Panc1 (cell line): ENCODE measurements at regions not wholly inside any gene's neighbourhood (a gene's known extent, or its start where the extent isn't known, plus 50 kb on each side); places are given as distances from the start of the nearest gene placed in this dataset.

Experiments
- ATAC-seq: fragments of 200-7000 bp; cut with Tn5 transposase; 2 replicates; pipeline ENCODE4 v1.9.1; 2020; ENCODE audit warnings: mild to moderate bottlenecking, moderate library complexity
- BruUV-seq: library from RNA; stranded (reverse); fragments of 400-500 nt; replicated peaks from 2 replicates; lab custom pipeline; 2021; lab: Mats Ljungman, UMichigan
- CTCF ChIA-PET: fragments of 300-600 bp; sonication (Branson Sonifier 250); formaldehyde crosslinking; loops from one replicate; lab custom pipeline; 2022; ENCODE audit warnings: antibody characterized with exemption; lab: Charles Lee
- POLR2A ChIA-PET: fragments of 300-600 bp; sonication (Branson Sonifier 250); formaldehyde crosslinking; loops from one replicate; lab custom pipeline; 2022; ENCODE audit warnings: antibody characterized with exemption; lab: Charles Lee
- DNase-seq: peaks from one replicate; pipeline ENCODE4 v3.0.0-alpha.2; 2010; ENCODE audit warnings: low read depth, low spot score
- H3K27ac ChIP-seq: 2 replicates; pipeline ENCODE4 v1.5.1; 2011; ENCODE audit warnings: mild to moderate bottlenecking, low read length, inconsistent platforms
- H3K27me3 ChIP-seq: fragments of 200-500 bp; sonication (Bioruptor generic); 2 replicates; pipeline ENCODE4 v1.6.0; 2014; ENCODE audit warnings: low read length, inconsistent platforms; ENCODE audit not compliant: control insufficient read depth, insufficient read depth
- H3K36me3 ChIP-seq: fragments of 200-500 bp; sonication (Bioruptor generic); 2 replicates; pipeline ENCODE4 v1.5.1; 2014; ENCODE audit warnings: inconsistent platforms, mild to moderate bottlenecking, low read length, moderate library complexity; ENCODE audit not compliant: control insufficient read depth, insufficient read depth
- H3K4me1 ChIP-seq: 2 replicates; pipeline ENCODE4 v1.5.1; 2011; ENCODE audit warnings: inconsistent platforms, mild to moderate bottlenecking, low read length, moderate library complexity; ENCODE audit not compliant: control insufficient read depth, insufficient read depth
- H3K4me3 ChIP-seq, 2 experiments: 2 replicates each; pipeline ENCODE4 v1.5.1; 2011 to 2012; ENCODE audit warnings: low read depth in 2 of 2, low read length in 2 of 2, mild to moderate bottlenecking in 2 of 2, inconsistent platforms in 1 of 2, moderate library complexity in 1 of 2
- H3K9me3 ChIP-seq: fragments of 200-500 bp; sonication (Bioruptor generic); 2 replicates; pipeline ENCODE4 v1.5.1; 2014; ENCODE audit warnings: low read depth, mild to moderate bottlenecking, inconsistent platforms, low read length, moderate library complexity; ENCODE audit not compliant: control insufficient read depth, insufficient read depth
- POLR2AphosphoS5 ChIP-seq: IDR thresholded peaks from 2 replicates; pipeline ENCODE4 v1.6.1; 2012; ENCODE audit warnings: mild to moderate bottlenecking, low read depth, low read length, moderate library complexity
- SIN3A ChIP-seq: IDR thresholded peaks from 2 replicates; pipeline ENCODE4 v1.6.1; 2012; ENCODE audit warnings: low read depth, mild to moderate bottlenecking, low read length, moderate library complexity, borderline replicate concordance; ENCODE audit not compliant: insufficient read depth
- TCF7L2 ChIP-seq: IDR thresholded peaks from 2 replicates; pipeline ENCODE4 v1.6.1; 2011; ENCODE audit warnings: mild to moderate bottlenecking, low read depth, low read length, inconsistent platforms
- in situ Hi-C: cut with HindIII; loops from 2 replicates; pipeline ENCODE4 v1.10.0; 2016; ENCODE audit warnings: low sequenced_read_pairs, low pct_unique_long_range_greater_than_20kb
- intact Hi-C: fragments of 100-400 bp; cut with micrococcal nuclease; formaldehyde crosslinking; loops from one replicate; pipeline ENCODE4 v1.10.0; 2022; ENCODE audit not compliant: unreplicated experiment
- TF ChIP-seq, protein P1 (sequence below): fragments of 450-650 bp; IDR thresholded peaks from 2 replicates; pipeline ENCODE4 v1.5.1; 2017; ENCODE audit warnings: mild to moderate bottlenecking
- TF ChIP-seq, protein P2 (sequence below), 2 experiments: IDR thresholded peaks; 2 replicates each; pipeline ENCODE4 v1.6.1; 2011 to 2012; ENCODE audit warnings: low read depth in 2 of 2, control low read depth in 1 of 2, low read length in 1 of 2, mild to moderate bottlenecking in 1 of 2, moderate library complexity in 1 of 2; ENCODE audit not compliant: insufficient read depth in 1 of 2

DNA sequence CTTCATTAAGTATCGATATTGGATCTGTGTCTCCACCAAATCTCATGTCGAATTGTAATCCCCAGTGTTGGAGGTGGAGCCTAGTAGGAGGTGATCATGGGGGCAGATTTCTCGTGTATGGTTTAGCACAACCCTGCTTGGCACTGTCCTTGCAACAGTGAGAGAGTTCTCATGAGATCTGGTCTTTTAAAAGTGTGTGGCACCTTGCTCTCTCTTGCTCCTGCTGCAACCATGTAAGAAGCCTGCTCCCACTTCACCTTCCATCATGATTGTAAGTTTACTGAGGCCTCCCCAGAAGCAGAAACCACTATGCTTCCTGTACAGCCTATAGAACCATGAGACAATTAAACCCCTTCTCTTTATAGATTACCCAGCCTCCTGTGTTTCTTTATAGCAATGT is 424.4 kb downstream of the NPHP4 start:
- ATAC-seq, result no peak
- H3K4me1 ChIP-seq, result no peaks in the 10 kb centered on the region
- intact Hi-C loops, result no loop called here
- ChIA-PET POLR2A (no interaction called here), CTCF (no interaction called here)
- no TSS peak for BruUV-seq
- no peaks in the 10 kb centered on the region for H3K27me3 ChIP-seq
- no peaks in the 10 kb centered on the region for H3K36me3 ChIP-seq
- H3K27ac ChIP-seq, result no peak overlapping the region
- H3K9me3 ChIP-seq, result peaks cover 14% of the 10 kb centered on the region; the same call in 1 of the 2 replicates
- in situ Hi-C loops, result no loop called here
- no peak overlapping the region for H3K4me3 ChIP-seq
- TF ChIP-seq, protein P1, sequence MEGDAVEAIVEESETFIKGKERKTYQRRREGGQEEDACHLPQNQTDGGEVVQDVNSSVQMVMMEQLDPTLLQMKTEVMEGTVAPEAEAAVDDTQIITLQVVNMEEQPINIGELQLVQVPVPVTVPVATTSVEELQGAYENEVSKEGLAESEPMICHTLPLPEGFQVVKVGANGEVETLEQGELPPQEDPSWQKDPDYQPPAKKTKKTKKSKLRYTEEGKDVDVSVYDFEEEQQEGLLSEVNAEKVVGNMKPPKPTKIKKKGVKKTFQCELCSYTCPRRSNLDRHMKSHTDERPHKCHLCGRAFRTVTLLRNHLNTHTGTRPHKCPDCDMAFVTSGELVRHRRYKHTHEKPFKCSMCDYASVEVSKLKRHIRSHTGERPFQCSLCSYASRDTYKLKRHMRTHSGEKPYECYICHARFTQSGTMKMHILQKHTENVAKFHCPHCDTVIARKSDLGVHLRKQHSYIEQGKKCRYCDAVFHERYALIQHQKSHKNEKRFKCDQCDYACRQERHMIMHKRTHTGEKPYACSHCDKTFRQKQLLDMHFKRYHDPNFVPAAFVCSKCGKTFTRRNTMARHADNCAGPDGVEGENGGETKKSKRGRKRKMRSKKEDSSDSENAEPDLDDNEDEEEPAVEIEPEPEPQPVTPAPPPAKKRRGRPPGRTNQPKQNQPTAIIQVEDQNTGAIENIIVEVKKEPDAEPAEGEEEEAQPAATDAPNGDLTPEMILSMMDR, result no peak
- TF ChIP-seq, protein P2, sequence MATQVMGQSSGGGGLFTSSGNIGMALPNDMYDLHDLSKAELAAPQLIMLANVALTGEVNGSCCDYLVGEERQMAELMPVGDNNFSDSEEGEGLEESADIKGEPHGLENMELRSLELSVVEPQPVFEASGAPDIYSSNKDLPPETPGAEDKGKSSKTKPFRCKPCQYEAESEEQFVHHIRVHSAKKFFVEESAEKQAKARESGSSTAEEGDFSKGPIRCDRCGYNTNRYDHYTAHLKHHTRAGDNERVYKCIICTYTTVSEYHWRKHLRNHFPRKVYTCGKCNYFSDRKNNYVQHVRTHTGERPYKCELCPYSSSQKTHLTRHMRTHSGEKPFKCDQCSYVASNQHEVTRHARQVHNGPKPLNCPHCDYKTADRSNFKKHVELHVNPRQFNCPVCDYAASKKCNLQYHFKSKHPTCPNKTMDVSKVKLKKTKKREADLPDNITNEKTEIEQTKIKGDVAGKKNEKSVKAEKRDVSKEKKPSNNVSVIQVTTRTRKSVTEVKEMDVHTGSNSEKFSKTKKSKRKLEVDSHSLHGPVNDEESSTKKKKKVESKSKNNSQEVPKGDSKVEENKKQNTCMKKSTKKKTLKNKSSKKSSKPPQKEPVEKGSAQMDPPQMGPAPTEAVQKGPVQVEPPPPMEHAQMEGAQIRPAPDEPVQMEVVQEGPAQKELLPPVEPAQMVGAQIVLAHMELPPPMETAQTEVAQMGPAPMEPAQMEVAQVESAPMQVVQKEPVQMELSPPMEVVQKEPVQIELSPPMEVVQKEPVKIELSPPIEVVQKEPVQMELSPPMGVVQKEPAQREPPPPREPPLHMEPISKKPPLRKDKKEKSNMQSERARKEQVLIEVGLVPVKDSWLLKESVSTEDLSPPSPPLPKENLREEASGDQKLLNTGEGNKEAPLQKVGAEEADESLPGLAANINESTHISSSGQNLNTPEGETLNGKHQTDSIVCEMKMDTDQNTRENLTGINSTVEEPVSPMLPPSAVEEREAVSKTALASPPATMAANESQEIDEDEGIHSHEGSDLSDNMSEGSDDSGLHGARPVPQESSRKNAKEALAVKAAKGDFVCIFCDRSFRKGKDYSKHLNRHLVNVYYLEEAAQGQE (IDR thresholded peaks at IDR 0.05; ENCODE audit: insufficient read depth in 1 of 2, low read depth in 2 of 2, low read length in 1 of 2), result no peak
- TF ChIP-seq POLR2AphosphoS5 (no peak), SIN3A (no peak), TCF7L2 (no peak)
- DNase-seq, result no peak

DNA sequence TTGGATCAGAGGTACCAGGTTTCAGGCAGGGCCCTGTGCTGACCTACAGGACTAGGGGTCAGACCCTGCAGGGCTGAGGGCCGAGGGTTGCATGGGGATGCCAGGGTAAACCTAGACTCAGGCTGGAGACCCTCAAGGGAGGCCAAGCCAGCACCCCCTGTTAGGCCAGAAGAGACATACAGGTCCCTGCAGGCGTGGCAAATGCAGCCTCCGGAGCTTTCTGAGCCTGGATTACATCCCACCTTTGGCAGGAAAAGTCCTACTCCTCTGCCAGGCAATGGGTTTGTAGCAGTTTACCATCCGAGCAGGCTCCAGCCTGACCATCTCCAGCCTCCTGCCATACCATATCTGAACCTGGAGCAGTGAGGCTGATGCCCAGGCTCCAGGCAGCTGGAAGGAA is 425.3 kb downstream of the NPHP4 start:
- BruUV-seq, result no TSS peak
- Histone ChIP-seq H3K4me3 (no peak overlapping the region), H3K27ac (no peak overlapping the region), H3K9me3 (peaks cover 14% of the 10 kb centered on the region; the same call in 1 of the 2 replicates), H3K27me3 (no peaks in the 10 kb centered on the region), H3K4me1 (no peaks in the 10 kb centered on the region), H3K36me3 (no peaks in the 10 kb centered on the region)
- ATAC-seq (no peak), DNase-seq (no peak)
- in situ Hi-C loops (no loop called here), intact Hi-C loops (no loop called here)
- ChIA-PET CTCF (no interaction called here), POLR2A (no interaction called here)
- TF ChIP-seq POLR2AphosphoS5, result no peak
- TF ChIP-seq, protein P1, result no peak
- no peak for TF ChIP-seq SIN3A
- TF ChIP-seq, protein P2 (IDR thresholded peaks at IDR 0.05; ENCODE audit: insufficient read depth in 1 of 2, low read depth in 2 of 2, low read length in 1 of 2), result no peak
- no peak for TF ChIP-seq TCF7L2
